Sigmoid colon (tissue), 4 donors: ENCODE measurements at regions not wholly inside any gene's neighbourhood (a gene's known extent, or its start where the extent isn't known, plus 50 kb on each side); places are given as distances from the start of the nearest gene placed in this dataset.

Experiments used
- CTCF ChIP-seq, 4 experiments: fragments of 450-650 bp in 3 of 4; fragments of 200-600 bp in 1 of 4; IDR thresholded peaks; one replicate each; pipeline ENCODE4 v1.5.1; 2016 to 2019; ENCODE audit warnings: antibody characterized with exemption in 4 of 4, mild to moderate bottlenecking in 3 of 4, moderate library complexity in 2 of 4
- EP300 ChIP-seq, 4 donors: sonication (generic); formaldehyde crosslinking; IDR thresholded peaks; one replicate each; pipeline ENCODE4 v1.6.1; 2017; ENCODE audit warnings: antibody characterized with exemption in 4 of 4
- POLR2A ChIP-seq, 2 donors: fragments of 450-650 bp; IDR thresholded peaks; one replicate each; pipeline ENCODE4 v1.6.1; 2016; ENCODE audit warnings: antibody characterized with exemption in 2 of 2, mild to moderate bottlenecking in 2 of 2, moderate library complexity in 2 of 2
- POLR2AphosphoS5 ChIP-seq, 4 donors: sonication (generic); formaldehyde crosslinking; IDR thresholded peaks; one replicate each; pipeline ENCODE4 v1.6.1; 2017; ENCODE audit warnings: antibody characterized with exemption in 4 of 4

- TF ChIP-seq CTCF (IDR thresholded peaks at IDR 0.05) (no peak), POLR2A (IDR thresholded peaks at IDR 0.05) (no peak), POLR2AphosphoS5 (IDR thresholded peaks at IDR 0.05) (no peak), EP300 (IDR thresholded peaks at IDR 0.05) (no peak)
These were observed 200.6 kb upstream of the MAP3K7 start for GRCh38 chr6:90787446-90787845.
